Urothelium cell line (cell line): ENCODE measurements at regions not wholly inside any gene's neighbourhood (a gene's known extent, or its start where the extent isn't known, plus 50 kb on each side); places are given as distances from the start of the nearest gene placed in this dataset.

ENCODE experiments used
- DNase-seq: peaks from one replicate; pipeline ENCODE4 v3.0.0; 2011; ENCODE audit warnings: low spot score, mixed read lengths
- FAIRE-seq: peaks from 2 replicates; lab custom pipeline; 2011; peaks lifted over from hg19 to GRCh38; lab: Jason Lieb, UNC

GRCh38 chr22:22082960-22083359, 100.4 kb upstream of the TOP3B start:
- DNase-seq (no peak), FAIRE-seq (peak; percentile 40)

GRCh38 chr22:22082229-22082835, 99.7 kb upstream of the TOP3B start:
- no peak for FAIRE-seq
- DNase-seq, result no peak

- DNase-seq, result no peak
- peak; percentile 46 for FAIRE-seq
These were observed 97.7 kb upstream of the TOP3B start for GRCh38 chr22:22080270-22080669.

GRCh38 chr22:22079404-22080148, 97.0 kb upstream of the TOP3B start:
- DNase-seq (no peak), FAIRE-seq (no peak)

- no peak for DNase-seq
- FAIRE-seq, result no peak
These were observed 95.7 kb upstream of the TOP3B start for GRCh38 chr22:22078329-22078728.

GRCh38 chr22:22076932-22077703, 94.5 kb upstream of the TOP3B start:
- DNase-seq (no peak), FAIRE-seq (peak; percentile 74)

- no peak for DNase-seq
- FAIRE-seq, result no peak
These were observed 93.8 kb upstream of the TOP3B start for GRCh38 chr22:22076361-22076760.

GRCh38 chr22:22075382-22076163, 93.0 kb upstream of the TOP3B start:
- FAIRE-seq (no peak), DNase-seq (no peak)

- peak; percentile 50 for DNase-seq
- peak; percentile 50 for FAIRE-seq
These were observed 92.2 kb upstream of the TOP3B start for GRCh38 chr22:22074634-22075381.

GRCh38 chr22:22073769-22074561, 91.4 kb upstream of the TOP3B start:
- peak; percentile 92 for FAIRE-seq
- DNase-seq, result no peak

- no peak for FAIRE-seq
These were observed 89.7 kb upstream of the TOP3B start for GRCh38 chr22:22072169-22072836.

GRCh38 chr22:22071455-22071854, 88.9 kb upstream of the TOP3B start:
- DNase-seq (no peak), FAIRE-seq (no peak)

More at GRCh38 chr22:22072169-22072836, 89.7 kb upstream of the TOP3B start:
- DNase-seq, result no peak

GRCh38 chr22:22070371-22070824, 87.8 kb upstream of the TOP3B start:
- FAIRE-seq (no peak), DNase-seq (no peak)

GRCh38 chr22:22069450-22070370, 87.1 kb upstream of the TOP3B start:
- DNase-seq, result no peak
- no peak for FAIRE-seq

GRCh38 chr22:22068657-22069056, 86.1 kb upstream of the TOP3B start:
- FAIRE-seq (no peak), DNase-seq (no peak)

GRCh38 chr22:22068025-22068424, 85.4 kb upstream of the TOP3B start:
- DNase-seq (no peak), FAIRE-seq (no peak)

- FAIRE-seq (no peak), DNase-seq (no peak)
These were observed 84.6 kb upstream of the TOP3B start for GRCh38 chr22:22067192-22067591.

- DNase-seq, result no peak
- no peak for FAIRE-seq
These were observed 82.0 kb upstream of the TOP3B start for GRCh38 chr22:22064580-22064979.
